NCI-H460 (cell line): ENCODE measurements at regions not wholly inside any gene's neighbourhood (a gene's known extent, or its start where the extent isn't known, plus 50 kb on each side); places are given as distances from the start of the nearest gene placed in this dataset.
"Not testable (repeated sequence)": the region's sequence is repeated elsewhere in the genome, so short reads cannot be mapped to it uniquely, and the experiment has no call there.

Experiments
- DNase-seq: peaks from one replicate; pipeline ENCODE4 v3.0.0-alpha.2; 2016; ENCODE audit warnings: low read depth; ENCODE audit errors: extremely low read depth

GRCh38 chr3:17927036-17927435 is 184.6 kb upstream of the TBC1D5 start:
- no peak for DNase-seq

DNA sequence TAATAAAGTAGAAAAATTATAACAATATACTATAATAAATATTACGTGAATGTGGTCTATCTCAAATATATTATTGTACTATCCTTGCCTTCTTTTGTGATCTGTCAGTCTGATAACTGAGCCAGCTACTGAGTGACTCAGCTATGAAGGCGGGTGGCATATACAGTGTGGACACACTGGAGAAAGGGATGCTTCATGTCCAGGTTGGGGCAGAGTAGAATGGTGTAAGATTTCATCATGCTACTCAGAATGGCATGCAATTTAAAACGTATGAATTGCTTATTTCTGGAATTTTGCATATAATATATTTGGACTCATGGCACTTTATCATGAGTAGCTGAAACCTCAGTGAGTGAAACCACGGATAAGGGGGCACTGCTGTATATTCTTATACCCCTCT is 172.9 kb upstream of the TBC1D5 start:
- no peak for DNase-seq

GRCh38 chr3:17913359-17913758 is 170.9 kb upstream of the TBC1D5 start:
- DNase-seq: no peak

DNA sequence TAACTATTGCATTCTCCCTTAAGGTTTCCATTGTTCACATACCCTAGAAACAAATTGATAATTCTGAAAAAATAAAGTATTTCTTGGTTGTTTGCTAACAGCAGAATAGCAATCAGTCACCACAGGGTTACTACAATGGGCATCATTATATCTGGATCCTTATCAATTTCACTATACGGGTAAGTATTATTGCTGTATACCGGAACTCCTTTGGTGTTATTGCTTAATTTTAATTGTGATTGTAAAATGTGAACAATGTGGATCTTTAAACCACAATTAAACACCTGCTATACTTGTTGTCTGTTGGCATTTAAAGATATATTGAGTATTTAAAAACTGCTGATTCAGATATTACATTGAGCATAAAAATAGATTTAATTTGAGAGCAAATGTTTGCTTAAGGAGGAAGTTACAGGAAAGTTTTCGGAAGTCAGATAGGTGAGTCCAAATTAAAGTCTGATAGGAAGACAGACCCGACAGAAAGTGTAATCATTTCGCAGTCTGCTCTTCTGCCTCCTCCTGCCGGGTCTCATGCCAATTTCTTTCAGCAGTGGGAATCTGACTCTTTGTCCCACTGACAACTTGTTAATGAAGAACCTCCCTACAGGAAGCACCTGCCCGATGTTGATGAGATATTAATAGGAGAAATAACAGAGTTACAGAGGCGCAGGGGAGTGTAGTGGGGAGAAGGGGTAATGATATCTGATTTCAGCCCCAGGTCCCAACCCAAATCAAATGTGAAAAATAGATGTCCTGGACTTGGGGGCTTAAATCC is 169.7 kb upstream of the TBC1D5 start:
- DNase-seq: no peak

- DNase-seq: no peak
These were observed 168.5 kb upstream of the TBC1D5 start for GRCh38 chr3:17910922-17911321.

GRCh38 chr3:17909714-17910113 is 167.3 kb upstream of the TBC1D5 start:
- no peak for DNase-seq

DNA sequence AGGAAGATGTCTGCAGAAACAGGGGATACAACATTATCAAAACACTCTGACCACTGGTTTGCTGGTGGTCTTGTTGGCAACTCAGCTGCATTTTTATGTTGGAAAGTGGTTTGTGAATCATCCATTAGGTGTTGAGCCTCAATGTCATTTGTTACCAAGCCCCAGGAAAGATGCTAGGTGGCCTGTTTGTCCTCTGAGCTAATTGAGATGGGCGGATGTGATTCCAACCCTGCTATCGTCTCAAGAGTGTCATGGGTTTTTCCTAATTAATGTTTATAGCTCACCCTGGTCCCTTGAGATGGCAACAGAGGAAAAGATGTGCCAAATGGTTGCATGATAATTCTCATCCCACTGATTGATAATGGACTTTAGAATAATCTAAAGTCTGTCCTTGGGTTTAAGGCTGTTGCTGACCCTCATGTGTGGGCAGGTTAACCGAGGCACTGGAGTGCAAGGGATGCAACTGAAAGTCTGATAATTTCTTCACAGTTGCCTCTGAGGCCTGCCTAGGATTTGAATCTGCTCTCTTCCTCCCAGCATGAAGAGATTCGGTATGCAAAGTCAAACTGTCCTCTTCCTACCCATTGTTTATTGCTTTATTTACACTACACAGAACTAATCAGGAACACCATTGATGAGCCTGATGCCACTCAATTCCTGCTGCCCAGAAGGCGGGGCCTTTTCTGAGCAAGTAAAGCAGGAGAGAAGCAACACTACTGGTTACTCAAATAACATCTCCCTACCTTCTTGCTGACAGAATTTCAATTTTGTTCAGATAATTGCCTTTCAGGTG is 166.2 kb upstream of the TBC1D5 start:
- DNase-seq: no peak

DNA sequence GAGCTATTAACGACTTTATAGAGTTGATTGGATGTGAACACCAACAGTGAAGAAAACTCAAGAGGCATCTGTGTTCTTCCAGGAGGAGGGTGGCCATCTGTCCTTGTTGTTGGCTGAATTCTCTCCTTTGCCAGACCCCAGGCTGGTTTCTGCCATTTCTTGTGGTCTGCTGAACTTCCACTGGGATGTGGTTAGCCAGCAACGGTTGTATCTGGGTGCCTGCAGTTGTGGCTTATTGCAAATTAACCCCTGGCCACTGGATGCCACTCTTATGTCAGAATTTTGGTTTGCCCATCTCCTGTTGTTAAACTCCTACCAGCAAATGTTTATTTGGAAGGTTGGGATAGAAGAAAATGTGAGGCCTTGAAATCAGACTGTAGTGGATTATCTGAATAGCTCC is 163.6 kb upstream of the TBC1D5 start:
- no peak for DNase-seq

DNA sequence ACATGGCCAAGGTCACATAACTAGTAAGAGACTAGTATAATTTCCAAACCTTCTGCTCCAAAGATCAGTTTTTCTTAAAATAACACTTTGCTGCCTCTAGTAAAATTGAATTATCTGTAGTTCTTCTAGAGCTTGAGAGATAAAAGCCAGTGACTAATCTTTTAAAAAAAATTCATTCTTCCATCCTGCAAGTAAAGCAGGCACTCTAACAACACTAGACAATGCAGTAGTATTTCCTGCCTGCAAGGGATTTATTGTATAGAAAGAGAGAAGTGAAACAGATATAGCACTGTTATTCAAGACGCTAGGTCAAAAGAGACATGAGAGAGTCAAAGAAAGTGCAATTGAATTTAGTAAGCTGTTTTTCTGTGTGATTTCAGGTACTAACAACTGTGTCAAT is 159.5 kb upstream of the TBC1D5 start:
- no peak for DNase-seq

- peak; percentile 11 for DNase-seq
These were observed 152.1 kb upstream of the TBC1D5 start for GRCh38 chr3:17894434-17895060.

DNA sequence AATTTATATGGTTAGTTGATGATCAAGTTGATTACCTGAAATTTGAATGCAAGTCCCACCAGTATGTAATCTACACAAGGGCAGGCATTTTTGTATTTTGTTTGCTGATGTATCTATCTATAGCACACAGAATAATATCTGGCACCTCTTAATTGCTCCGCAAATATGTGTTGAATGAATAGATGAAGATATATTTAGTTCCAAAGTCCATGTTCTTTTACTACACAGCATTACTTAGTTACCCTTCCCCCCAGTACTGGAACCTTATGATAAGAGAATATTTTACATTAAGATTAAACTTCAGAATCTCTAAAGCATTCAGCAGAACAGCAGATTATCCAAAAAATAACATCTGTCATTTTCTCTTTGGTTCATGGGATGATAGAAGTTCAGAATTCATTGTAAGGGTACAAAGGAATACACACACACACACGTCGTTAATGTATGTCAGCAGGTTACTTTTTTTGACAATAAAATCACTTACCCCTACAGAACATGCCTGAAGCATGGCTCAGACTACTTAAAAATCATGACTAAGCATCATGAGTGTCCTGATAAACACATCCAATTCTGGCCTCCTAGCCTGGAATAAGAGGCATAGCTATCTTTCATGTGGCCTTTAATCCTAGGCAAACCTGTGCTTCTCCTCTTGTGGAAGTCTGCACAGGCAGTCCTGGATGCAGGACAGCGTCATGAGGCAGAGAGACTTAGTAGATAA is 148.9 kb upstream of the TBC1D5 start:
- DNase-seq: no peak

- no peak for DNase-seq
These were observed 143.6 kb upstream of the TBC1D5 start for GRCh38 chr3:17885986-17886385.

DNA sequence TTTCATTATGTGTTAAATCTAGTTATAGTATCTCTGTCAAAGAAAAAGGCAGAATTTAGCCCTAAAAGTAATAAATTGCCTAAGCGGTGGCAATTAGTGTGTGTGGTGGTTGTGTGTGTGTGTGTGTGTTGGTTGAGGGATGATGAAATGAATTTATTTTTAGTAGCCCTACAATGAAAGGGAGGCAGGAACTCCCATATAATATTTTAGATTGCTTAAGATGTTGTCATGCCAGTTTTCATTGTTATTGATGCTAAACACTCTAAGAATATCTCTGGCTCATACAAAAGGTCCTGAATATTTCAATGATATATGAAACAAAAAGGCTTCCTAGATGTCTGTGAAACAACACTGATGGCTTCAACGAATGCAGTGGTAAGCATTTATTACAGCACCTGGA is 140.6 kb upstream of the TBC1D5 start:
- DNase-seq: no peak

DNA sequence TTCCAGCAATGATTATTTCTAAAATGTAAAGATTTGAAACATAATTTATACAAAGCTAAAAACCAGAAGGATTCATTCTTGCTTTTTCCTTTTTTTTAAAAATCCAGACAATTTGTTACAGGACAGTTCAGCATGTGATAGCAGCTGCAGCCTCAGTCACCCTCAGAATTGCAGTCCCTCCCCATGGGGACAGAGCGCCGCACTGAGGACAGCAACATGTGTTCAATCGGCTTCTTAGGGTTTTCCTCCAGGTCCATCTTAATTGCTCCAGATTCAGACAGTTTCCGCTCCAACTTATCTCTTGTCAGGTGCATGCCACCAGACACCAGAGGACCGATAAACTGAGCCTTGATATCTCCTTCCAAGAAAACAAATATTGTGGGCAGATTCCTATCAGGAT is 134.9 kb upstream of the TBC1D5 start:
- DNase-seq: no peak

DNA sequence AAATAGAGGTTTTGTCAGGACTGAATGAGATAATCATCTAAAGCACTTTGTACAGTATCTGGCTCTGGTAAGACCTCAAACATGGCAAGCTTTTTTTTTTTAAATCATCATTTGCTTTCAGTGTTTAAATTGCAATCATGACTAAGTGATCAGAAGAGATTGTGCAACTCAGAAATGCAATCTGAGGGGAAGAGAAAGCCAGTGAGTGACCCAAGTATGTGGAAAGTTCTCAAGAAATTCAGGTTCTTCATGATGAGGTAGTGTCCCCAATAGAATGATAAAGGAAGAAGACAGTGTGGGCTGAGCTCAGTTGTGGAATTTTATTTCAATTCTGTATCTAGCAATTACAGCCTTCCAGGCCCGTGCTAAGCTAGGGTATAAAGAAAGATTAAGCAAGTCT is 132.2 kb upstream of the TBC1D5 start:
- DNase-seq: no peak

GRCh38 chr3:17872457-17872856 is 130.0 kb upstream of the TBC1D5 start:
- DNase-seq: no peak

DNA sequence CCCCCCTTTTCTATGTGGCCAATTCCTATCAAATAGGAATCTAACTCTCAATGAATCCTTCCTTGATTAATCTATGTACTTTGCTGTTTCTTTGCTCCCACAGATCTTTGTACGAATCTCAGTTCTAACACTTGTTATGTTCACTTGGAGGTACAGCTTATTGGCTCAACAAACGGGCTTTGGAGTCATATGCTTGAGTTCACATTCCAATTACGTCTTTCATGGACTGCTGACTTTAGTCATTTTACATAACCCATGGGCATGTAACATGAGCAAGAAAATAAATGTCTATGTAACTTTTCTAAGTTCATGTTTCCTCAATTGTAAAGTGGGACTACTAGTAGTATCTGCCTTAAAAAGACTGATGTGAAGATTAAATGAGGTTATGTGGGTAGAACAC is 123.2 kb upstream of the TBC1D5 start:
- DNase-seq: no peak

DNA sequence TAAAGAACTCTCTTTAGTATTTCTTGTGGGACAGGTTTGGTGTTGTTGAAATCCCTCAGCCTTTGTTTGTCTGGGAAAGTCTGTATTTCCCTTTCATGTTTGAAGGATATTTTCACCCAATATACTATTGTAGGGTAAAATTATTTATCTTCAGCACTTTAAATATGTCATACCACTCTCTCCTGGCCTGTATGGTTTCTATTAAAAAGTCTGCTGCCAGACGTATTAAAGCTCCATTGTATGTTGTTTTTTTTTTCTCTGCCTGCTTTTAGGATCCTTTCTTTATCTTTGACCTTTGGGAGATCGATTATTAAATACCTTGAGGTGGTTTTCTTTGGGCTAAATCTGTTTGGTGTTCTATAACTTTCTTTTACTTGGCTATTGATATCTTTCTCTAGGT is 119.0 kb upstream of the TBC1D5 start:
- no peak for DNase-seq

DNA sequence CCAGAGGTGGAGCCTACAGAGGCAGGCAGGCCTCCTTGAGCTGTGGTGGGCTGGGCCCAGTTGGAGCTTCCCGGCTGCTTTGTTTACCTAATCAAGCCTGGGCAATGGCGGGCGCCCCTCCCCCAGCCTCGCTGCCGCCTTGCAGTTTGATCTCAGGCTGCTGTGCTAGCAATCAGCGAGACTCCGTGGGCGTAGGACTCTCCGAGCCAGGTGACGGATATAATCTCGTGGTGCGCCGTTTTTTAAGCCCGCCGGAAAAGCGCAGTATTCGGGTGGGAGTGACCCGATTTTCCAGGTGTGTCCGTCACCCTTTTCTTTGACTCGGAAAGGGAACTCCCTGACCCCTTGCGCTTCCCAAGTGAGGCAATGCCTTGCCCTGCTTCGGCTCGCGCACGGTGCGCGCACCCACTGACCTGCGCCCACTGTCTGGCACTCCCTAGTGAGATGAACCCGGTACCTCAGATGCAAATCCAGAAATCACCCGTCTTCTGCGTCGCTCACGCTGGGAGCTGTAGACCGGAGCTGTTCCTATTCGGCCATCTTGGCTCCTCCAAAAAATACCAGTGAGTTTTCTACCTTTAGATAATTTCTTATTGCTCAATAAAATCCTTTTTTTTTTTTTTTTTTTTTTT is 118.5 kb upstream of the TBC1D5 start:
- not testable (repeated sequence) for DNase-seq

GRCh38 chr3:17852217-17852616 is 109.8 kb upstream of the TBC1D5 start:
- DNase-seq: no peak

- DNase-seq: no peak
These were observed 108.0 kb upstream of the TBC1D5 start for GRCh38 chr3:17850448-17850847.
